Activated naive CD4-positive, alpha-beta T cell treated with Interleukin-2 at 50 U/mL for 16 hours (primary cell): ENCODE measurements at regions not wholly inside any gene's neighbourhood (a gene's known extent, or its start where the extent isn't known, plus 50 kb on each side); places are given as distances from the start of the nearest gene placed in this dataset.

Source experiments
- DNase-seq: peaks from one replicate; pipeline ENCODE4 v3.0.0-alpha.2; 2020

DNA sequence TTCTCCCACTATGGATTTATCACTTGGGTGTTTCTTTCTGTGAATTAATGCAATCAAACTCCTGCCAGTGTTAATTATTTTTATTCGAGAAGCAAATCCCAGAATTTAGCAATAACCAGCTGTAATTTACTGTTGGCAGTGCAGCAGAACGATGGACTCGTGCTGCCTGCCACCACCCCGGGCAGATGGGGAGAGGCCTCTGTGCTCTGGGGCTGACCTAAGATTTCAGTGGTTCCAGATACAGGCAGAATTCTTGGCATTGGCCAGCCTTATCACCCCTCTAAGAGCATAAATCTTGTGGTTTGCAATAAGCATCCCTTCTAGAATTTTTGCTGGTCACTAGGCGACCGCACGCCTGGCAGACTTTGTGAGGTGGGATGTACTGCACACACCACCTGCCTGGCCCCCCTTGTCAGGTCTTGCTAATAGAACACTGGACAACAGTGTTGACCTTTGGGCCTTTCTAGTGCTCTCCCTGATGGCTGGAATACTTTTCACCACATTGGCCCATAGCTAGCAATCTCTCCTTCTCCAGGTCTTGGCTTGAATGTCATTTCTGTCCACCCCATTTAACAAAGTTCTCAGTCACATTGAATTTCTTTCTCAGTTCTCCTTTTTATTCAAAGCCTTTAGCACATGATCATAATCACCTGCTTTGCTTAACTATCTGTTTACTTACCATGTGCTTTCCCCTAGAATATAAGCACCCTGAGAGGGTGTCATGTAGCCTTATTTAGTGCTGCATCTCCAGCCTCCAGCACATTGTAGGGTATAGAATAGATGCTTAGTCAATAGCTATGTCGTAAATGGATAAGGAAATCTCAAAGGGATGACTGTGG lies 122.1 kb upstream of the DYNLRB2 start:
- DNase-seq = no peak

- DNase-seq = no peak
Observed at GRCh38 chr16:80417706-80418271, 123.0 kb upstream of the DYNLRB2 start.

DNA sequence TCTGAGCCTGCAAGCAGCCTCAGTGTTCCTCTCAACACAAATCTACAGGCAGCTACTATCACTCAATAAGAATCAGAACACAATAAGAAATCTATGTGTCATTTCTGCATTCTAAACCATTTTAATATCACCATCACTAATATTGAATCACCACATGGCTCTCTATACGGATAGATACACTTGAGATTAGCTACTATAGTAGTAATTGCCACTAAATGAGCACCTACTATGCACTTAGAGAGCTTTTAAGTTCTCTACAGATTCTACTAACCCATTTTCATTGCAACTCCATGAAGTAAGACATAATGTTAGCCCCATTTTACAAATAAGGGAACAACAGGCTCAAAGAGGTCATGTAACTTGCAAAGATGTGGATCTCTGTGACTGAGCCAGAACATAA lies 132.8 kb upstream of the DYNLRB2 start:
- no peak for DNase-seq

DNA sequence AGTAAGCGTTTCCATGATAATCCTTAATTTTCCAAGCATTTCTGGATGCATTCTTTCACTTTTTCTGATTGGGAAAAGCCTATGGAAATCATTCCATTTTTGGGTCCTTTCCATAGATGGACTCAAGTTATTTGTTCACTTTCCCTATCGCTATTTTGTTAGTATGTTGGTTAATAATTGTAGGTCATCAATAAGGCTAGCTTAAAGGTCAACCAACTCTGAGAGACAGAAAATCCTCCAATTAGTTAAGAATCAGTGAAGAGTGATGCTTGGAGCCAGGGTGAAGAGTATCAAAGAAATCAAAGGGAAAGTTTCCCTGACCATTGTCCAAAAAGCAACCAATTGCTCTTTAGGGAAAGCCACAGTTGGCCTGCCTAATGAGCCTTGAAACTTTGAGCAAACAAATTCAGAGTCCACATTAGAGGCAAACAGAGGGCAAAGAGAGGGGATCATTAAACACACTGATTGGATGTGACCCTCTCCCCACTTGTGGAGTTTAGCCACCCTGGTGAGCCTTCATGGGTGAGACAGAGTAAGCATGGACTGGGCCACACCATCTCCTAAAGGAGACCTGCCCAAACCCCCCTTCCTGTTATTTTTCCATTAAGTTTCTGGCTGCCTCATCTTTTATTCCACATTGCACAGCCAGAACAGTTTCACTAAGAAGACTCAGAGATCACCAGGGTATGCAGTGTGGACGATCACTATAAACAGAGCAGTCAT lies 133.4 kb upstream of the DYNLRB2 start:
- no peak for DNase-seq

DNA sequence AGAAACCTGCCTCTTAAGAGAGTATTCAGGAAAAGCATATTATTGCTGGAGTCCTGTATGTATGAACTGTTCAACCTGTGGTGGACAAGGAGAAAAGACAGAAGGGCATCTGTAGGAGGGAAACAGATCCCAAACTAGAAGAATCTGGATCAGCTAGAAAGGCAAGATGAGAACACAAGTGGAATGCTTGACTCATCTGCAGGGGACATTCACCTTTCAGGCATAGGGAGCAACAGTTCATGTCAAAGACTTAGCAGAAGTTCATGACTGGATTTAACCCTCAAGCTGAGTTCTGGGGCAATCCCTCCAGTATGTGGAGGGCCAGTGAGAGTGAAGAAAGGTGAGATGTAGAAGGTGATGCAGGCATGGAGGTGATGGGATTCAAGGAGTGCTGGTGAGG lies 135.9 kb upstream of the DYNLRB2 start:
- no peak for DNase-seq

DNA sequence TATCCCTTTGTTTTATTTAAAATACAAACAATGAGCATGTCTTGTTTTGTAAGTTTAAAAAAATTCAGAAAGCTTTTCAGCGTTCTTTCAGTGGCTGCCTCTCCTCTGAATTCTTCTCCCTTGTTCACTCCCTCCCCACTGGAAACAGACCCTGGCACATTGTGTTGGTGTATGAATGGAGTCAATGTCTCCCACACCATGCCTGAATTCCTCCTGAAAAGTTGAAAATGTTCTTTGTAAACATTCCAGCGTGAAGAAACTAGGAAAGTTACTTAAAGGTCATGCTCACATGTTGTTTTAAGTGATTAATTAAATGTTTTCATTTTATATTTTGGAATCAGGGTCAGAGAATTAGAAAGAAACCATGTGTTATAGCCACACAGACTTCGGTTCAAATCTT lies 136.9 kb upstream of the DYNLRB2 start:
- DNase-seq = no peak

- DNase-seq = no peak
Observed at GRCh38 chr16:80390871-80391489, 149.8 kb upstream of the DYNLRB2 start.

GRCh38 chr16:80390046-80390445 lies 150.7 kb upstream of the DYNLRB2 start:
- DNase-seq = no peak

DNA sequence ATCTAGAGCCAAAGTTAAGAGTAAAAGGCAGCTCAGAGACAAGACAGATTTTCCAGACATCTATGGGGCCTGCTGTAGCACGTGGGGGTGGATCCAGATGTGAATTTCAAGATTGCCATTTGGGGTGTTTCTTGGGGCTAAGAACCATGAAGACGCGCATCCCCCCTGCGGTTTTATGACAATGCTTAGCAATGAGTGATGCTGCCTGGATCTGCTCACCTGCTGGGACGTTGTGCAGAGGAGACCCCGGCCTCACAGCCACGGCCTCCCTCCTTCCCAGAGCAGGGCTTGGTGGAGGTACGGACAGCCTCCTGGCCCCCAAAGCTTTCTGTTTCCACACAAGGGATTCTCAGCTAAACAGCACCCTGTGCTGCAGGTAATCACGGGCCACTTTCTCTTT lies 151.5 kb upstream of the DYNLRB2 start:
- no peak for DNase-seq

- DNase-seq = no peak
Observed at GRCh38 chr16:80387318-80387921, 153.4 kb upstream of the DYNLRB2 start.

GRCh38 chr16:80384862-80385261 lies 155.9 kb upstream of the DYNLRB2 start:
- DNase-seq = no peak

DNA sequence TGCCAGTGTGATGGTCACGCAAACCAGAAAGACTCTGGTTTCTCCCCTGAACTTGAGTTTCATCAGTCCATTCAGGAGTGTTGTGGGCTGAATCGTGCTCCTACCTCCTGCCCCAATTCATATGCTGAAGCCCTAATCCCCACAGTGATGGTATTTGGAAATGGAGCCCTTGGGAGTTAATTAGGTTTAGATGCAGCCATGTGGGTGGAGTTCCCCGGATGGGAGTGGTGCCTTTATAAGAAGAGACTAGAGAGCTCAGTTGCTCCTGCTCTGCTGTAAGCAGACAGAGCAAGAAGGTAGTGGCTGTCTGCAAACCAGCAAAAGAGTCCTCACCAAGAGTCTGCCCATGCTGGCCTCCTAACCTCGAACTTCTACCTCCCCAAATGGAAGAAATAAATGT lies 160.3 kb upstream of the DYNLRB2 start:
- no peak for DNase-seq

DNA sequence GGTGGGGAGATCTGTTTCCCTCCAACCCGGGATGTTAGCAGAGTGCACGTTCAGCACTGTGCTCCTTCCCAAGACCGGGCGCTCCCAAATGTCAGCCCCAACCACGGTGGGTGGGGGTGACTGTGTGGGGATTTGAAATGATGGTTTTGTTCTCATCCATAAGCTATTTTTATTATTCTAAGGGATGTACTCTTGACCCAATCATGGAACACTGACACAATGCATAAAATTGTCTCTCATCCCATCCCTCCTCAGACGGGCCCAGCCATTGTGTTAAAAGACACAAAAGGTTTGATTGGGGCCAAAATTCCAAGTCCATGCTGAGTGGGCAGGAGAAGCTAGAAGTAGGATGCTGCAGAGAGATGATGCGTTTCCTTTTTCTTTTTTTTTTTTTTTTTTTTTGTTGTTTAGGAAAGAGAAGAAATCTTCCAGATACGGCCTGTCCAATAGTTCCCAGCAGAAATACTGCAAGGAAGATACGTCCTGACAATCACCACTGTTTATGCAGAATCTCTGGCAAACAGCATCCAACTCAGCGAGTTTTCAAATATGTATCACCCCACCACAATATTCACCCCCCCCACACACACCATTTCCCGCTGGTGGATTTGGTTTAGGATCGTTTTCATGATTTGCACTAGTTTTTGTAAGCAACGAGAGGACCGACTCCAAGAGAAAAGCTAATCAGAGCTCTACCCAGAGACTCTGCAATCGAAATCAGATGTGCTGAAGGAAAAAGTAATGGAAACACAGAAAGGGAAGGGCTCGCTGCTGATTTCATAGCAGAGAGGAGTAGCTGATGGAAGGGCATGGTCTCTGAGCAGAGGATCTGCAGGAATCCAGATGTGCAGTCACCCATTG lies 163.5 kb upstream of the DYNLRB2 start:
- DNase-seq = no peak

DNA sequence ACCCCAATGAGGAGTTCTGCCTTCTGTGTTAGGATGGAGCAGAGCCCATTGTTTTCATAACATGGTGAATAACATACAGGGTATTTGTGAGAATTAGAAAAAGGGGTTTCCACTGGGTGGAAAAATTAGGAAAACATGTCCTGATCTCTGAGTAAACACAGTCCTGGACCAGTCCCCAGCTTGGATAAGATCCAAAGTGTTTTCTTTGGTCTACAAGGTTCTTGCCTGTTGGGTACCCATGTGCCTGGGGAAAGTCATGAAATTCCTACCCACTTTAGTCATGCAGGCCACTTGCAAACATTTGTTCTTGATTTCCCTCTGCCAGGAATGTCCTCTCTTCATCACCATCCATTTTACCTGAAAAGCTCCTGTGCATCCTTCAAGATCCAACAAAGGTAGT lies 164.8 kb upstream of the DYNLRB2 start:
- no peak for DNase-seq

DNA sequence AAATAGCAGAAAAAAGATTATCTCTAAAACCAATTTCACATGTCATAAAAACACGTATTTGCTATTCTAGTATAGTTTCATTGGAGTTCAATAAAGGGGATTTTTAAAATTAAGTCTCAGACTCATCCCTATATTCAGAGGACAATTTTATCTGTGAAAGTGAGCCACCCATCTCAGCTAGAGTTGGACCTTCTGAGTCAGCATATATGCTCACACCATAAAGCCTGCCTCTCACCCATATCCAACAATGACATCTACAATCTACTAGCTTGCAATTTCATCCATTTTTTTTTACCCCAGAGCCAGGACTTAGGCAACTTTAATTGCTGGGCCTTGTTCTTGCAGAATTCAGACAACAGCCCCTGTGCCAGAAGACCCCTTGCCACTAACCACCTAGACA lies 165.3 kb upstream of the DYNLRB2 start:
- DNase-seq = no peak

- DNase-seq = no peak
Observed at GRCh38 chr16:80372341-80372740, 168.5 kb upstream of the DYNLRB2 start.

DNA sequence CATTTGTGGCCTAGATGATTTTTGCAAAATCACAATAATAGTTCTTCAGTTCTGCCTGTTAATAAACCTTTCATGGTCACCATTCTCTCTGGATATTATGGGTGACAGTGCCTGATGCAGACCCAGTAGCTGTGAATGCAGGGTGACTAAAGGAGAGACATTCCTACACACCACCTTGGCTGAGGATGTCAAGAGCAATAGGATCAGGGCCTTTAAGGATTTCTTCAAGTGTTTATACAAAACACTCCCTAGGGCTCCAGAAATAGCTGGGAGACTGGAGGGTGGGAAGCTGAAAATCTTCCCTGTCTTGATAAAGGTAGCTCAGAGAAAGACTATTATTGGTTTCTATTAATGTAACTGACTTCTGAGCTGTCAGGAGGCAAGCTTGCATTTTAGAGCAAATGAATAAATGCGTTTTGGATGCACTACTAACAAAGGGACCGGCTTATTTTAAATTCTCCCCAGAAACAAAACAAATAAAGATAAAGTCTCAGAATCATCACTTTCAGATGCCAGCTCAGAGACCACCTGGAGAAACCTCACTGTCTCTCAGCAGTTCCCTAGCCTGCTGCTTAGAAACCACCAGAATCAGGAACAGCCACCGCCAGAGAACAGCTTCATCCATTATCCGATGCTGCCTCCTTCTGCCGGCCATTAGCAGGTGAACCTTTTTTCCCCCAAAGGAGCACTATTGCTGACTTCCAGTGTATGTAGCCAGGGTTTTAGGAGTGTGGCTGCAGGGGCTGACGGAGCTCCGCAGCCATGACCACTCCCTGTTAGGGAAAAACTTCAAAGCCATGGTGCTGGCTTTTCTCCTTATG lies 171.4 kb upstream of the DYNLRB2 start:
- no peak for DNase-seq

- DNase-seq = no peak
Observed at GRCh38 chr16:80367037-80367658, 173.6 kb upstream of the DYNLRB2 start.

GRCh38 chr16:80366023-80366422 lies 174.8 kb upstream of the DYNLRB2 start:
- DNase-seq = no peak

- no peak for DNase-seq
Observed at GRCh38 chr16:80362816-80363215, 178.0 kb upstream of the DYNLRB2 start.

- DNase-seq = no peak
Observed at GRCh38 chr16:80356365-80356764, 184.4 kb upstream of the DYNLRB2 start.
